AG04449 (cell line): ENCODE measurements at regions not wholly inside any gene's neighbourhood (a gene's known extent, or its start where the extent isn't known, plus 50 kb on each side); places are given as distances from the start of the nearest gene placed in this dataset.
"Not testable (repeated sequence)": the region's sequence is repeated elsewhere in the genome, so short reads cannot be mapped to it uniquely, and the experiment has no call there.

Experiments used
- CTCF ChIA-PET: fragments of 350-600 bp; formaldehyde crosslinking; extraction: SDS; loops from one replicate; lab custom pipeline; 2021; ENCODE audit warnings: antibody characterized with exemption; lab: Yijun Ruan, JAX
- POLR2A ChIA-PET: fragments of 400-600, 350-600 bp; formaldehyde crosslinking; extraction: SDS; loops from one replicate; lab custom pipeline; 2020; ENCODE audit warnings: antibody characterized with exemption, inconsistent platforms; lab: Yijun Ruan, JAX
- DNase-seq: peaks from one replicate; pipeline ENCODE4 v3.0.0-alpha.2; 2010; ENCODE audit warnings: low read depth, low spot score
- H3K4me3 ChIP-seq: 2 replicates; pipeline ENCODE4 v1.5.1; 2011; ENCODE audit warnings: low read depth, mild to moderate bottlenecking, control low read depth, low read length
- TF ChIP-seq, protein P1 (sequence below): IDR thresholded peaks from one replicate; pipeline ENCODE4 v1.5.1; 2011; ENCODE audit warnings: mild to moderate bottlenecking, moderate library complexity, low read length, control low read depth, inconsistent platforms; ENCODE audit not compliant: insufficient read depth; ENCODE audit errors: missing control alignments

DNA sequence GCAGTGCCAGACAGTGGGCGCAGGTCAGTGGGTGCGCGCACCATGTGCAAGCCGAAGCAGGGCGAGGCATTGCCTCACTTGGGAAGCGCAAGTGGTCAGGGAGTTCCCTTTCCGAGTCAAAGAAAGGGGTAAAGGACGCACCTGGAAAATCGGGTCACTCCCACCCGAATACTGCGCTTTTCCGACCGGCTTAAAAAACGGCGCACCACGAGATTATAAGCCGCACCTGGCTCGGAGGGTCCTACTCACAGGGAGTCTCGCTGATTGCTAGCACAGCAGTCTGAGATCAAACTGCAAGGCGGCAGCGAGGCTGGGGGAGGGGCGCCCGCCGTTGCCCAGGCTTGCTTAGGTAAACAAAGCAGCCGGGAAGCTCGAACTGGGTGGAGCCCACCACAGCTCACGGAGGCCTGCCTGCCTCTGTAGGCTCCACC is 77.9 kb downstream of the NR4A2 start:
- POLR2A ChIA-PET, DNase-seq, CTCF ChIA-PET, H3K4me3 ChIP-seq: not testable (repeated sequence)

DNA sequence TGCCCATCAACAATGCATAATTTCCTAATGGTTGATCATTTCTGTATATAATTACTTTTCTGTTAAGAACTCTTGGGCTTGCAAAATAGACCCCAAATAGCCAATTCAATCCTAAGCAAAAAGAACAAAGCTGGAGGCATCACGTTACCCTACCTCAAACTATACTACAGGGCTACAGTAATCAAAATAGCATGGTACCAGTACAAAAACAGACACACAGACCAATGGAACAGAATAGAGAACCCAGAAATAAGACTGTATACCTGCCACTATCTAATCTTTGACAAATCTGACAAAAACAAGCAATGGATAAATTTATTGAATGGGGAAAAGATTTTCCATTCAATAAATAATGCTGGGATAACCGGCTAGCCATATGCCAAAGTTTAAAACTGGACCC is 78.8 kb downstream of the NR4A2 start:
- ChIA-PET CTCF (no interaction called here), POLR2A (no interaction called here)
- DNase-seq = no peak
- H3K4me3 ChIP-seq = no peak overlapping the region
- TF ChIP-seq, protein P1, sequence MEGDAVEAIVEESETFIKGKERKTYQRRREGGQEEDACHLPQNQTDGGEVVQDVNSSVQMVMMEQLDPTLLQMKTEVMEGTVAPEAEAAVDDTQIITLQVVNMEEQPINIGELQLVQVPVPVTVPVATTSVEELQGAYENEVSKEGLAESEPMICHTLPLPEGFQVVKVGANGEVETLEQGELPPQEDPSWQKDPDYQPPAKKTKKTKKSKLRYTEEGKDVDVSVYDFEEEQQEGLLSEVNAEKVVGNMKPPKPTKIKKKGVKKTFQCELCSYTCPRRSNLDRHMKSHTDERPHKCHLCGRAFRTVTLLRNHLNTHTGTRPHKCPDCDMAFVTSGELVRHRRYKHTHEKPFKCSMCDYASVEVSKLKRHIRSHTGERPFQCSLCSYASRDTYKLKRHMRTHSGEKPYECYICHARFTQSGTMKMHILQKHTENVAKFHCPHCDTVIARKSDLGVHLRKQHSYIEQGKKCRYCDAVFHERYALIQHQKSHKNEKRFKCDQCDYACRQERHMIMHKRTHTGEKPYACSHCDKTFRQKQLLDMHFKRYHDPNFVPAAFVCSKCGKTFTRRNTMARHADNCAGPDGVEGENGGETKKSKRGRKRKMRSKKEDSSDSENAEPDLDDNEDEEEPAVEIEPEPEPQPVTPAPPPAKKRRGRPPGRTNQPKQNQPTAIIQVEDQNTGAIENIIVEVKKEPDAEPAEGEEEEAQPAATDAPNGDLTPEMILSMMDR = no peak

DNA sequence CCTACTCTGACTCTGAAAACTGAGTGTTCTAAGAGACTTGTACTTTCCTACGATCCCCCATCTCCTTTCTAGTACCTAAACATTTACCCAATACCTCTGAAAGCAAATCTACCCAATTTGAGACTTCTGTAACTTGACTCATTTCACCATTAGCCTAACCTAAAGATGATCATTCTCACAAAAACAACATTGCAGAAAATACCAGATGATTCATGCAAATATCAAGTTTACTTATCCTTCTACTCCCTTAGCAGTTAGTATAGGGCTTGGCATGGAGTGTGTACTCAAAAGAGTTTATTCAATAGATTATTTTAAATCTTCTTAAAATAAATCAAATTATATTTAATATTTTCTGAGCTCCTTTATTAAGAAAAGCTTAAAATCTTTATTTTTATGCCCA is 89.6 kb downstream of the NR4A2 start:
- ChIA-PET CTCF (interaction anchor here (1.0 kb wide), 1 partner anchor 347 kb away, joined by 3 read pairs; no protein-coding TSS in a partner anchor), POLR2A (no interaction called here)
- DNase-seq = no peak
- H3K4me3 ChIP-seq = no peak overlapping the region
- TF ChIP-seq, protein P1 = no peak

DNA sequence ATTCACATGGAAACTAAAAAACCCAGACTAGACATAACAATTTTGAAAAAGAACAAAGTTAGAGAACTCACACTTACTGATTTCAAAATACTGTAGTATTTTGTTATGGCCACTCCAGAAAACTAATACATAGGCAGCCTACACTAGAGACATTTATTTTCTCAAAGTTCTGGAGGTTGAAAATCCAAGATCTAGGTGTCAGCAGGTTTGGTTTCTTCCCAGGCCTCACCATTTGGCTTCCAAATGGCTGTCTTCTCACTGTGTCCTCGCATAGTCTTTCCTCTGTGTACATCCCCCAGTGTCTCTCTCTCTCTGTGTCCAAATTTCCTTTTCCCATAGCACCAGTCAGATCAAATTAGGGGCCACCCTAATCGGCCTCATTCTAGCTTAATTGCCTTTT is 95.0 kb downstream of the NR4A2 start:
- CTCF ChIA-PET = no interaction called here
- no peak for DNase-seq
- no peak overlapping the region for H3K4me3 ChIP-seq
- POLR2A ChIA-PET = no interaction called here
- TF ChIP-seq, protein P1 = no peak

DNA sequence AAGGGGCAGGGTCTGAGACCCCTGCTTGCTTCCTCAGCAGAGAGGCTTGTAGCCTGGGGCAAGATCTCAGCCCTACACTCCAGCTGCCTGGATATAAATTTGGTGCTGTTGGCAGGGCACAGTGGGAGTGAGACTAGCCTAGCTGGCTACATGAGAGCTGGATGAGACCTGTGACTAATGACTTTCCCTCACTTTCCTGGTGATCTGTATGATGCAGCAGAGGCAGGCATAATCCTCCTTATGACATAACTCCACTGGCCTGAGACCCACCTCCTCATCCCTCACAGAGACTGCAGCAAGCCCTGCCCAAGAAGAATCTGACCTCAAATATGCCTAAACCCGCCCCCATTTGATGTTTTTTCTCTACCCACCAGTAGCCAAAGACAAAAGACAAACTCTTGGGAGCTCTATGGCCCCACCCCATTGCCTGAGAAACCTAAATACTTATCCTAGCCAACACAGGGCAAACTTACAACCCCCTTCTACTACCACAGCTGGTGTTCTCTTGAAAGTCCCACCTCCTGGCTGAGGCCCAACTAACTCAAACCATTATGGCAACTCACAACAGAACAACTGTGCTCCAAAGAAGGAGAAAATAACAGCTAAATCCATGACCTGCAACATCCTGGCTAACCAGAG is 102.7 kb downstream of the NR4A2 start:
- DNase-seq = no peak
- TF ChIP-seq, protein P1 = no peak
- CTCF ChIA-PET = no interaction called here
- H3K4me3 ChIP-seq = no peak overlapping the region
- POLR2A ChIA-PET = no interaction called here

DNA sequence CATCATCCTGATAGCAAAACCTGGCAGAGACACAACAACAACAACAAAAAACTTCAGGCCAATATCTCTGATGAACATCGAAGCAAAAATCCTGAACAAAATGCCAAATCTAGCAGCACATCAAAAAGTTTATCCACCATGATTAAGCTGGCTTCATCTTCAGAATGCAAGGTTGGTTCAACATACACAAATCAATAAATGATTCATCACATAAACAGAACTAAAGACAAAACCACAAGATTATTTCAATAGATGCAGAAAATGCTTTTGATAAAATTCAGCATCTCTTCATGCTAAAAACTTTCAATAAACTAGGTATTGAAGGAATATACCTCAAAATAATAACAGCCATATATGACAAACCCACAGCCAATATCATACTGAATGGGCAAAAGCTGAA is 109.2 kb downstream of the NR4A2 start:
- DNase-seq, H3K4me3 ChIP-seq, CTCF ChIA-PET, POLR2A ChIA-PET: not testable (repeated sequence)

DNA sequence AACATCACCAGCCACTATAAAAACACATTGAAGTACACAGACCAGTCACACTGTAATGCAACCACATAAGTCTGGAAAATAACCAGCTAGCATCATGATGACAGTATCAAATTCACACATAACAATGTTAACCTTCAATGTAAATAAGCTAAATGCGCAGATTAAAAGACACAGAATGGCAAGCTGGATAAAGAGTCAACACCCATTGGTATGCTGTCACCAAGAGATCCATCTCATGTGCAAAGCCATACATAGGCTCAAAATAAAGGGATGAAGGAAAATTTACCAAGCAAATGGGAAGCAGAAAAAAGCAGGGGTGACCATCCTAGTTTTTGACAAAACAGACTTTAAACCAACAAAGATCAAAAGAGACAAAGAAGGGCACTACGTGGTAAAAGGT is 110.8 kb downstream of the NR4A2 start:
- no peak overlapping the region for H3K4me3 ChIP-seq
- TF ChIP-seq, protein P1 = no peak
- POLR2A ChIA-PET = no interaction called here
- DNase-seq = no peak
- CTCF ChIA-PET = no interaction called here
